ENCODE measurements at regions not wholly inside any gene's neighbourhood (a gene's known extent, or its start where the extent isn't known, plus 50 kb on each side); places are given as distances from the start of the nearest gene placed in this dataset.
A peak's percentile ranks its signal among the peaks of the same experiment; 100 is the strongest.
"Not testable (repeated sequence)": the region's sequence is repeated elsewhere in the genome, so short reads cannot be mapped to it uniquely, and the experiment has no call there.

GRCh38 chr1:221858818-221859611 lies 117.1 kb upstream of the DUSP10 start:
- DNase-seq (ENCODE audit: low read depth) = peak; percentile 61

- not testable (repeated sequence) for DNase-seq (ENCODE audit: low read depth)
These were observed 115.2 kb upstream of the DUSP10 start for GRCh38 chr1:221857094-221857444.

- no peak for DNase-seq (ENCODE audit: low read depth)
These were observed 114.6 kb upstream of the DUSP10 start for GRCh38 chr1:221856228-221857093.

GRCh38 chr1:221855156-221855555 lies 113.3 kb upstream of the DUSP10 start:
- DNase-seq (ENCODE audit: low read depth) = no peak

GRCh38 chr1:221851336-221851735 lies 109.4 kb upstream of the DUSP10 start:
- no peak for DNase-seq (ENCODE audit: low read depth)

DNA sequence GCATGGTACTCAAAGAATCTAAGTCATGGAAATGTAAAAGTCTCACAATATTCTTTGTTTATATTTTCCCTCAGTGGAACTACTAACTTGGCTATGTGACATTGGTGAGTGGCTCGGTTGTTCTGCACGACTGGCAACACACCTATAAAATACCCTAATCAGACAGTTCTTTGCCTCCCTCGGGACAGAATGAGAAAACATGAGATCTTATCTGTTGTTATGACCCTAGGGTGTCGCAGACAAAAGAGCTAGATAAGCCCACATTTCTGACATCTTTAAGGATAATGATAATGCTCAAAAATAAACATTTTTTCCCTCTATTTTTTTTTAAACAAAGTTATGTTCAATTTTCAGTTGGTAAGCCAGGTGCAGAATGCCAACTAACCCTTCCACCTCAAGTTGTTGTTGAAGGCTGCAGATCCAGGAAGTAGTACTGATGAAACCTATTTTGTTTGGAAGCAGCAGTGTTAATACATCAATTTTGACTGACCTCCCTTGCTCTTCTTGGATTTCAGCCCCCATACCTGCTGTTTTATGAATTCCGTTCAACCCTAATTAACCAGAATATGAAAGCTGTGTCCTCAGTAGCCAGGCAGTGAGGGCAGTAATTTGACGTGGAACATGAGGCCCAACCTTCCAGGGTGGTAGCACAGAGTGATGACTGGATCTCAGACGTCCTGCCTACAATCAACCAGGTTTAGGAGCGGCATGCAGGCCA lies 108.7 kb upstream of the DUSP10 start:
- DNase-seq (ENCODE audit: low read depth) = no peak

GRCh38 chr1:221849897-221850296 lies 108.0 kb upstream of the DUSP10 start:
- DNase-seq (ENCODE audit: low read depth) = no peak

GRCh38 chr1:221849110-221849509 lies 107.2 kb upstream of the DUSP10 start:
- DNase-seq (ENCODE audit: low read depth) = no peak

- DNase-seq (ENCODE audit: low read depth) = no peak
These were observed 105.8 kb upstream of the DUSP10 start for GRCh38 chr1:221847676-221848075.

DNA sequence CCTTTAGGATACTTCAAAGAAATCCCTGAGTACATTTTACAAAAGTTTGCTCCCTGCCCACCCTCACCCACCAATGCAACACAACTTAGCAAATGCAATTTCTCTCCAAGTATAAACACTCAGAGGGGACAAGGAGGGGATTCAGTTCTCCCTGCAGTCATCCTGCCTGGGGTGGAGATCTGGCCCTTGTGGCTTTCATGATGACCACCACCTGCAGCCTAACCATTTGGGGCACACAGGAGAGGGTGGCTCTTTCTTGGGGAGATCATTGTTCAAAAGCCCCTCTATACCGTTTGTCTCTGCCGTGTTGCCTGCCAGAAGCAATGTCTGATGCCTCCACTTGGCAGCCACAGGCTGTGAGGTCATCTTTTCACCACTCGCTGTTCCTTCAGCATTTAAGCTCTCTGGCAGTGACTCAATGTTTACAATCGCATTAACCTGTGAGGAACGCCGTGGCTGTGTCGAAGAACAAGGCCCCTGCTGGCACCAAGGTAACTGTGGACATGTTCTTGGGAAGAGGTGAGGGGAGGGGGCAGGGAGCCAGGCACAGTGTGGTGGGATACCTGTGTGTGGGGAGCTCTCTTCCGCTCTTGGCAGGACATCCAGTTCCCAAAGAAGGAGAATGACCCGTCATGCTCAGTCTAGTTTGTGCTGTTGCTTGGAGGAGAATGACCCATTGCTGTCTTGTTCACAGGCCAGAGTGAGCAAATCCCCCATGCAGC lies 103.9 kb upstream of the DUSP10 start:
- DNase-seq (ENCODE audit: low read depth) = peak; percentile 50

GRCh38 chr1:221841983-221842335 lies 100.1 kb upstream of the DUSP10 start:
- no peak for DNase-seq (ENCODE audit: low read depth)

- peak; percentile 32 for DNase-seq (ENCODE audit: low read depth)
These were observed 99.5 kb upstream of the DUSP10 start for GRCh38 chr1:221841251-221841982.

- peak; percentile 26 for DNase-seq (ENCODE audit: low read depth)
These were observed 98.8 kb upstream of the DUSP10 start for GRCh38 chr1:221840511-221841243.

DNA sequence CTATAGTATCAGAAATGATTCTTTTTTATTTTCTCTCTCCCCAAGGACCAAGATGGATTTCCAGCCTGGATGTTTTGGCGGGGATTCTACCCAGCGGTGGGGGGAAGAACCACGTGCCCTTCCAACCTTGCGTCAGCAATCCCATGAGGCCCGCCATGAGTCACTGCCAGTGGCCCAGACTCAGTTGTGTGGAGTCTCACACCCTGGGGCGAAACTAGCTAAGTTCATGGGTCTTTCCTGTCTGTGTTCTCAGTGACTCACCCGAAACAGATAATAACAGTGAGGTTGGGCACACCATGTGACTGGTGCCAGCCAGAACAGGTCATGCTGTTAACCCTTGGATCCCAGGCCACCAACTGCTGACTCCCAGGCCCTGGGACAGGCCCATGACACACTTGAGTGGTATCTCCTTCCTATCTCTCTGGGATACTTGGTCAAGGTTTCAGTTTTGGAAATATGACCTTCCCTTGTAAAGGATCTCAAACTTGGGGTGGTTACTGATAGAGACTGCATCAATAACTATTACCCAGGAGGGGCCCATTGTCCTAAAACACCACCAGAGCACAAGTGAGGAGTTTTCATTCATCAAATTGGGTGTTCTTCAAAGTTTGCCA lies 98.0 kb upstream of the DUSP10 start:
- peak; percentile 83 for DNase-seq (ENCODE audit: low read depth)

- DNase-seq (ENCODE audit: low read depth) = no peak
These were observed 97.4 kb upstream of the DUSP10 start for GRCh38 chr1:221839321-221839720.

DNA sequence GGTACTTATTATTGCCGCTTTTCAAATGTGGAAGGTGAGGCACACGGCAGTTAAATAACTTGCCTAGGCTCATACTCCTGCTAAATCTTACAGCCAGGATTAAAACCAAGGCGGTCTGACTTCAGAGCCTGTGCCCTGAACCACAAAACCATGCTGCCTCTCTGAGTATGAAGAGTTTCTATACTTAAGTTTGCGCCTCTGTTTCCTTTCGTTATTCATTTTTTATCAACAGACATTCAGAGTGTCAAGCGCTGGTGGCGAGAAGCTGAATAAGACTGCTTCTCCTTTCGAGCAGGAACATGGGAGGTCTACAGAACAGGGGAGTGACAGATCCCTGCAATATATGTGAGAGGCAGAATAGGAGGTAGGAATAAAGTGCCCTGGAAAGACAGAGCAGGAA lies 96.0 kb upstream of the DUSP10 start:
- no peak for DNase-seq (ENCODE audit: low read depth)

GRCh38 chr1:221834698-221835513 lies 93.0 kb upstream of the DUSP10 start:
- DNase-seq (ENCODE audit: low read depth) = no peak

GRCh38 chr1:221832617-221833016 lies 90.7 kb upstream of the DUSP10 start:
- no peak for DNase-seq (ENCODE audit: low read depth)

DNA sequence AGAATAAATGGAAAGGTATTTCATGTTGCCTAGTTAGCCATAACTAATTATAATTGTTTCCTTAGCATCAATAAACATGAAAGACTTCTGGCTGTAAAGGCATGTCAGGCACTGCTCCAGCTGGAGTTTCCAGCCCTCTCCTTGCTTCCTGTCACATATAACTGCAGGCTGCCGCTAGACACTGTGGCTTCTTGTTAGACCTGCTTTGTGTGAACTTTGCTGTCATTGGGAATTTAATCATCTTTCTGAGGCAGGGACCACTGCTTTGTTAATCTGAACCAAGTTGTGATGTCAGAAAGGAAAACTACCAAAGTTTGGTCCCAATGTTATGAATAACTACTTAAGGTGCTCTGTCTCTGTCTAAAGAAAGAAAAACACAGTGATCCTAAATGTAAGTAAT lies 90.3 kb upstream of the DUSP10 start:
- no peak for DNase-seq (ENCODE audit: low read depth)
